ENCODE measurements at regions not wholly inside any gene's neighbourhood (a gene's known extent, or its start where the extent isn't known, plus 50 kb on each side); places are given as distances from the start of the nearest gene placed in this dataset.

GRCh38 chr9:12882430-12882829, 107.6 kb downstream of the LURAP1L start:
- DNase-seq (no peak), ATAC-seq (ENCODE audit: insufficient read depth, low read depth) (no peak)
- Histone ChIP-seq H3K9me3 (ENCODE audit: insufficient read depth, low read length, severe bottlenecking) (no peaks in the 10 kb centered on the region), H3K27me3 (ENCODE audit: insufficient read depth, low read length, poor library complexity) (no peaks in the 10 kb centered on the region), H4K20me1 (ENCODE audit: insufficient read depth, low read length) (no peaks in the 10 kb centered on the region), H3K4me2 (ENCODE audit: insufficient read depth, low read length) (no peak overlapping the region), H3K9ac (ENCODE audit: low read depth, low read length) (no peak overlapping the region), H3K36me3 (ENCODE audit: insufficient read depth, low read length) (no peaks in the 10 kb centered on the region), H3K4me3 (ENCODE audit: low read depth in 1 of 2, low read length in 2 of 2) (no peak overlapping the region), H3K27ac (ENCODE audit: low read length) (no peak overlapping the region), H2AFZ (ENCODE audit: low read depth, low read length) (no peak overlapping the region), H3K4me1 (ENCODE audit: insufficient read depth, low read length) (no peaks in the 10 kb centered on the region), H3K79me2 (ENCODE audit: insufficient read depth, low read length) (no peaks in the 10 kb centered on the region)
- no peak for TF ChIP-seq EZH2 (IDR thresholded peaks at IDR 0.05; ENCODE audit: borderline replicate concordance, low read depth, low read length, severe bottlenecking)
- no peak for TF ChIP-seq CTCF (IDR thresholded peaks at IDR 0.05; ENCODE audit: borderline replicate concordance, extremely low read depth, low read length, poor library complexity, severe bottlenecking)

- Histone ChIP-seq H3K9me3 (ENCODE audit: insufficient read depth, low read length, severe bottlenecking) (peaks cover 4% of the 10 kb centered on the region), H3K79me2 (ENCODE audit: insufficient read depth, low read length) (no peaks in the 10 kb centered on the region), H2AFZ (ENCODE audit: low read depth, low read length) (no peak overlapping the region), H4K20me1 (ENCODE audit: insufficient read depth, low read length) (no peaks in the 10 kb centered on the region), H3K9ac (ENCODE audit: low read depth, low read length) (no peak overlapping the region), H3K4me1 (ENCODE audit: insufficient read depth, low read length) (no peaks in the 10 kb centered on the region), H3K4me3 (ENCODE audit: low read depth in 1 of 2, low read length in 2 of 2) (no peak overlapping the region), H3K27me3 (ENCODE audit: insufficient read depth, low read length, poor library complexity) (no peaks in the 10 kb centered on the region), H3K27ac (ENCODE audit: low read length) (no peak overlapping the region), H3K36me3 (ENCODE audit: insufficient read depth, low read length) (no peaks in the 10 kb centered on the region), H3K4me2 (ENCODE audit: insufficient read depth, low read length) (no peak overlapping the region)
- TF ChIP-seq EZH2 (IDR thresholded peaks at IDR 0.05; ENCODE audit: borderline replicate concordance, low read depth, low read length, severe bottlenecking) (no peak), CTCF (IDR thresholded peaks at IDR 0.05; ENCODE audit: borderline replicate concordance, extremely low read depth, low read length, poor library complexity, severe bottlenecking) (no peak)
- DNase-seq (no peak), ATAC-seq (ENCODE audit: insufficient read depth, low read depth) (no peak)
Measured at GRCh38 chr9:12884736-12885395, 110.0 kb downstream of the LURAP1L start.

- Histone ChIP-seq H3K4me1 (ENCODE audit: insufficient read depth, low read length) (no peaks in the 10 kb centered on the region), H3K4me3 (ENCODE audit: low read depth in 1 of 2, low read length in 2 of 2) (no peak overlapping the region), H3K79me2 (ENCODE audit: insufficient read depth, low read length) (no peaks in the 10 kb centered on the region), H3K36me3 (ENCODE audit: insufficient read depth, low read length) (no peaks in the 10 kb centered on the region), H2AFZ (ENCODE audit: low read depth, low read length) (no peak overlapping the region), H3K27ac (ENCODE audit: low read length) (no peak overlapping the region), H3K9me3 (ENCODE audit: insufficient read depth, low read length, severe bottlenecking) (peaks cover 4% of the 10 kb centered on the region), H4K20me1 (ENCODE audit: insufficient read depth, low read length) (no peaks in the 10 kb centered on the region), H3K9ac (ENCODE audit: low read depth, low read length) (no peak overlapping the region), H3K4me2 (ENCODE audit: insufficient read depth, low read length) (no peak overlapping the region), H3K27me3 (ENCODE audit: insufficient read depth, low read length, poor library complexity) (no peaks in the 10 kb centered on the region)
- DNase-seq: no peak
- TF ChIP-seq CTCF (IDR thresholded peaks at IDR 0.05; ENCODE audit: borderline replicate concordance, extremely low read depth, low read length, poor library complexity, severe bottlenecking) (no peak), EZH2 (IDR thresholded peaks at IDR 0.05; ENCODE audit: borderline replicate concordance, low read depth, low read length, severe bottlenecking) (no peak)
- ATAC-seq (ENCODE audit: insufficient read depth, low read depth): no peak
Measured at GRCh38 chr9:12889402-12890106, 114.7 kb downstream of the LURAP1L start.

Data from DND-41 (cell line).